ENCODE measurements at regions not wholly inside any gene's neighbourhood (a gene's known extent, or its start where the extent isn't known, plus 50 kb on each side); places are given as distances from the start of the nearest gene placed in this dataset.

- DNase-seq (no peak), ATAC-seq (no peak)
- H3K4me3 Mint-ChIP-seq = no peak overlapping the region
- no peaks in the 10 kb centered on the region for H3K27me3 Mint-ChIP-seq
- H3K27ac Mint-ChIP-seq = no peak overlapping the region
- H3K36me3 Mint-ChIP-seq = no peaks in the 10 kb centered on the region
- H3K9me3 Mint-ChIP-seq (ENCODE audit: low read depth) = peaks cover 5% of the 10 kb centered on the region
- H3K4me1 Mint-ChIP-seq = no peaks in the 10 kb centered on the region
- CTCF ChIA-PET = no interaction called here
These were observed 1555.4 kb upstream of the MIR17HG start for GRCh38 chr13:89791971-89792630.

DNA sequence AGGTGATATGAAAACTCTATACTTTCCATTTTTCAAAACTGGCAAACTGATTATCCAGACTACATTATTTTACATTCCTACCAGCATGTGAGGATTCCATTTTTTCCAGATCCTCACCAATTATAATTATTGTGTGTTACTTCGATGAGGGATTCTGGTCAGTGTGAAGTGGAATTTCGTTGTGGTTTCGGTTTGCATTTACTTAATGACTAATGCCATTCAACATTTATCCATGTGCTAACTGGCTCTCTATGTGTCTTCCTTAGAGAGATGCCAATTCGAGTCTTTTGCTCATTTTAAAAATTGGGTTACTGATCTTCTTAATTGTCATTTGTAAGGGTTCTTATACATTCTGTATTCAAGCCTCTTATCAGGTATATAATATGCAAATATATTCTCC lies 1551.3 kb upstream of the MIR17HG start:
- ATAC-seq (no peak), DNase-seq (no peak)
- Mint-ChIP-seq H3K27ac (no peak overlapping the region), H3K27me3 (no peaks in the 10 kb centered on the region), H3K4me1 (no peaks in the 10 kb centered on the region), H3K9me3 (ENCODE audit: low read depth) (peaks cover 10% of the 10 kb centered on the region), H3K4me3 (no peak overlapping the region), H3K36me3 (no peaks in the 10 kb centered on the region)
- CTCF ChIA-PET = no interaction called here

DNA sequence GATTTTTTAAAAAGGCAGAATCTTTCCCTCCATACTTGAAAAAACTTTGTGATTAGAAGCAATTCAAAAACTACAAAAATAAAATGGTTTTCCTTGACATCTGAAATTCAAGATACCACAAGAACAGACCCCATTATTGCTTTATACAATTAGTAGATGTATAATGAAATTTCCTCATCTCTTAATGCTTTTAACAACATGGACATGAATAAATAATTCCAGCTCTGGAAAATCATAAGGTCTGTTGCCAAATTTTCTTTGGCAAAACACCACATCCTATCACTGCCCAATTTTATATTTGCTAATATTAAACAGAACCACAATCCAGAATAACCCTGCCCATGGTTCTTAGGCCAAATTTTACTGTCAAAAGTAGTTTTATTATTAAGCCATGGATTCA lies 1543.6 kb upstream of the MIR17HG start:
- ATAC-seq = no peak

GRCh38 chr13:89806594-89806993 lies 1540.9 kb upstream of the MIR17HG start:
- Mint-ChIP-seq H3K27me3 (no peaks in the 10 kb centered on the region), H3K27ac (no peak overlapping the region), H3K4me1 (no peaks in the 10 kb centered on the region), H3K4me3 (no peak overlapping the region), H3K9me3 (ENCODE audit: low read depth) (peaks cover 9% of the 10 kb centered on the region), H3K36me3 (no peaks in the 10 kb centered on the region)
- CTCF ChIA-PET = no interaction called here
- DNase-seq (no peak), ATAC-seq (no peak)

More for the DNA sequence above, 1543.6 kb upstream of the MIR17HG start:
- CTCF ChIA-PET = no interaction called here
- H3K27ac Mint-ChIP-seq = no peak overlapping the region
- no peak for DNase-seq
- no peaks in the 10 kb centered on the region for H3K4me1 Mint-ChIP-seq
- peaks cover 13% of the 10 kb centered on the region for H3K9me3 Mint-ChIP-seq (ENCODE audit: low read depth)
- no peaks in the 10 kb centered on the region for H3K36me3 Mint-ChIP-seq
- no peak overlapping the region for H3K4me3 Mint-ChIP-seq
- no peaks in the 10 kb centered on the region for H3K27me3 Mint-ChIP-seq

DNA sequence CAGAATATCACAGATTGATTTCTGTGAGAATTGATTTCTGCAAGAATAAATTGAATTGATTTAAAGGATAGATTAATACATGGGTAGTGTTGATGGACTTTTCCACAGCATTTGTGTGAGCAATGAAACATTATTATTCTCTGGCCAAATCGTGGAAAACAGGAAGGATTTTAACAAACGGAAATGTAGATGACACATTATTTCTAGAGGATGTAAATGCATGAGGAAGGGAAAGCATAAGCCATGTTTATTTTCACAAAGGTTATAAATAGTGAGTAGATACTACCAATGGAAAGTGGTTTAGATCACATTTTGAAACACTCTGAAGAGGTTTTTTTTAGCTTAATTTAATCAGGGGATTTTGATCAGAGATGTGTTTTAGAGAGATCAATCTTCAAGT lies 1534.6 kb upstream of the MIR17HG start:
- Mint-ChIP-seq H3K27ac (no peak overlapping the region), H3K36me3 (no peaks in the 10 kb centered on the region), H3K27me3 (no peaks in the 10 kb centered on the region), H3K4me1 (no peaks in the 10 kb centered on the region), H3K4me3 (no peak overlapping the region), H3K9me3 (ENCODE audit: low read depth) (peaks cover 11% of the 10 kb centered on the region)
- no peak for DNase-seq
- no peak for ATAC-seq
- CTCF ChIA-PET = no interaction called here

- no peak for DNase-seq
- Mint-ChIP-seq H3K27me3 (no peaks in the 10 kb centered on the region), H3K27ac (no peak overlapping the region), H3K9me3 (ENCODE audit: low read depth) (peaks cover 9% of the 10 kb centered on the region), H3K4me1 (no peaks in the 10 kb centered on the region), H3K36me3 (no peaks in the 10 kb centered on the region), H3K4me3 (no peak overlapping the region)
- CTCF ChIA-PET = no interaction called here
- ATAC-seq = no peak
These were observed 1531.1 kb upstream of the MIR17HG start for GRCh38 chr13:89816404-89816803.

DNA sequence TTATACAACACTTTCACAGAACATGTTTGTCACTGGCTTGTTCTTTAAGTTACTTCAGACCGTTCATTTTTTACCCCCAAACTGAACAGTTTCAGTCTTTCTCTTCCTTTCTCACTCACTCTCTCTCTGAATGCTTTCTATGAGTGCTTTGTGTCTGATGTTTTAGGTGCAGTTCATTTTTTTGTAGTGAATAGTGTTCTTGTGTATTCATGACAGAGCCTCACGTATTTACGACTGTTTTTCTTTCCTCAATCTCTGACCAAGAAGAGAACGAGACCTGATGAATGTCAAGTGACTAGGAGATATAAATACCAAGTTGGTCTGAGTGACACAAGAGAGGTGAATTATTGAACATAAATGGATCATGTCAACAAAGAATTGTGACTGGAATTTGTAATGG lies 1525.0 kb upstream of the MIR17HG start:
- no peaks in the 10 kb centered on the region for H3K27me3 Mint-ChIP-seq
- CTCF ChIA-PET = no interaction called here
- no peak overlapping the region for H3K4me3 Mint-ChIP-seq
- H3K27ac Mint-ChIP-seq = no peak overlapping the region
- H3K9me3 Mint-ChIP-seq (ENCODE audit: low read depth) = peaks cover 3% of the 10 kb centered on the region
- H3K36me3 Mint-ChIP-seq = no peaks in the 10 kb centered on the region
- ATAC-seq (no peak), DNase-seq (no peak)
- H3K4me1 Mint-ChIP-seq = no peaks in the 10 kb centered on the region

DNA sequence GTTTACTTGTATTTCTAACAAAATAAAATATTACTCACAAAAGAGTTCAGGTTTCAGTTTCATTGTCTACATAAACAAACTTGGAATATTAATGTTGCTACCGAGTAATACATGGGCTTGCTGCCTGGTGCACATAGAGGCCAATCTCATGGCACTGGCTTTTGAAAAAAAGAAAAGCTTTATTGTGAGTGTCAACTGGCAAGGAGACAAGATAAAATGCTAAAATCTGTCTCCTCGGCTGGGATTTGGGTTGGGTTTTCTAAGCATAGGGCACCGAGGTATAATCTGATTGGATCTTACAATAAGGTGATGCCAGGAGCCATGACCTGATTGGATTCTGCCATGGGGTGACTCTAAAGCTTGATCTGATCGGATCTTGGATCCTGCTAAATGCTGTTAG lies 1519.9 kb upstream of the MIR17HG start:
- H3K27me3 Mint-ChIP-seq = no peaks in the 10 kb centered on the region
- no peaks in the 10 kb centered on the region for H3K4me1 Mint-ChIP-seq
- no peak for ATAC-seq
- no peaks in the 10 kb centered on the region for H3K36me3 Mint-ChIP-seq
- no peak for DNase-seq
- CTCF ChIA-PET = no interaction called here
- H3K27ac Mint-ChIP-seq = no peak overlapping the region
- no peak overlapping the region for H3K4me3 Mint-ChIP-seq
- peaks cover under 1% of the 10 kb centered on the region for H3K9me3 Mint-ChIP-seq (ENCODE audit: low read depth)

DNA sequence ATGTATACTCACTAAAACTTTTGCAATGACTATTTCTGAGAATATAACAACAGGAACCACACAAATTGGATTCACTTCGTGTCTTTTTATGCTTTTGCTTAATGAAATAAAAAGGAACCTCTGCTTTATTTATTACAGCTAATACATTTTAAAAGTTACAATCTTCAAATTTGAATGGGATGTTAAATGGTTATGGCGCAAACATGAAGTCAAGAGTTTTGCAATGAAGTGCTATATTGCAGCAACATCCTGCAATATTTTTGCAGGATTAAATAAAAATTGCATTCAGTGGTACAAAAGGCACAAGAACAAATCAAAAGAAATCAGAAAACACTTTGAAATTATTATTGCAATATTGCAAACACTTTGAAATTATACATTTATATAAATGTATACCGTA lies 1519.0 kb upstream of the MIR17HG start:
- Mint-ChIP-seq H3K4me3 (no peak overlapping the region), H3K27ac (no peak overlapping the region), H3K9me3 (ENCODE audit: low read depth) (no peaks in the 10 kb centered on the region), H3K4me1 (no peaks in the 10 kb centered on the region), H3K36me3 (no peaks in the 10 kb centered on the region), H3K27me3 (no peaks in the 10 kb centered on the region)
- CTCF ChIA-PET = no interaction called here
- ATAC-seq (no peak), DNase-seq (no peak)

DNA sequence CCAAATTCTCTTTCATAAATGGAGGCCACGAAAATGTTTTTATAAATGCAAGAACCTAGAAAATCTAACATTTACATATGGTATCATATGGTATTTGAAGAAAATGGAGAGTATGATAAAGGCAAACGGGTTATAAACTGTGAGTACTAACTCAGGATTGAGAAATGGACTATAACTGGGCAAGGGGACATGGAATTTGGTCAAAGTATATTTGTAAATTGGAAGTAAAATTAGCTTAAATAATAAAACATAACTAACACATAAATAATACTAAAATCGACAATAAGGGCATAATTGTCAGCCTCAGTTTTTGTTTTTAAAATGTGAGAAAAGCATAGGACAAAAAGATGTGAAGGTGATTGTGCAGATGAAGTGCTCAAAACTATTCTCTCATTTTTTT lies 1516.3 kb upstream of the MIR17HG start:
- Mint-ChIP-seq H3K36me3 (no peaks in the 10 kb centered on the region), H3K4me3 (no peak overlapping the region), H3K27me3 (no peaks in the 10 kb centered on the region), H3K27ac (no peak overlapping the region), H3K4me1 (no peaks in the 10 kb centered on the region), H3K9me3 (ENCODE audit: low read depth) (peaks cover 2% of the 10 kb centered on the region)
- ATAC-seq (no peak), DNase-seq (no peak)
- CTCF ChIA-PET = no interaction called here

DNA sequence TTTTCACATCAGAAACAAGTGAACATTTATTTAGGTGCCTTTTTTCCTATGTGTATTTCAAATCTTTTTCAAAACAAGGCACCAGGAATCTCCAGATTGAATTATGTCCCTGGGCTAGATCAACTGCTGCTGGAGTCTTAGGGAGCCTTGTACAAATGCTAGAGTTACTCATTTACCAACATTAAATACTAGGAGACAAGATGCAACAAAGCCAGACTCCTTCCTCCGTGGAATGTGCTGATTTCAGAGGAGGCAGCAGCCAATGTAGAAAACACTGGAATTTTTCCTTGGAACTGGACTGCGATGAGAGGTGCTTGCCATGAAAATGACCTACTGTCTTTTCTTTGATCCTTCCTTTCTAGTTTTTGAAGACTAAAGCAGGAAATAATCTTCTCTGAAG lies 1514.7 kb upstream of the MIR17HG start:
- H3K36me3 Mint-ChIP-seq = no peaks in the 10 kb centered on the region
- no peaks in the 10 kb centered on the region for H3K27me3 Mint-ChIP-seq
- H3K4me1 Mint-ChIP-seq = no peaks in the 10 kb centered on the region
- no peak for ATAC-seq
- CTCF ChIA-PET = no interaction called here
- H3K4me3 Mint-ChIP-seq = no peak overlapping the region
- no peak for DNase-seq
- H3K9me3 Mint-ChIP-seq (ENCODE audit: low read depth) = peaks cover 6% of the 10 kb centered on the region
- H3K27ac Mint-ChIP-seq = no peak overlapping the region

DNA sequence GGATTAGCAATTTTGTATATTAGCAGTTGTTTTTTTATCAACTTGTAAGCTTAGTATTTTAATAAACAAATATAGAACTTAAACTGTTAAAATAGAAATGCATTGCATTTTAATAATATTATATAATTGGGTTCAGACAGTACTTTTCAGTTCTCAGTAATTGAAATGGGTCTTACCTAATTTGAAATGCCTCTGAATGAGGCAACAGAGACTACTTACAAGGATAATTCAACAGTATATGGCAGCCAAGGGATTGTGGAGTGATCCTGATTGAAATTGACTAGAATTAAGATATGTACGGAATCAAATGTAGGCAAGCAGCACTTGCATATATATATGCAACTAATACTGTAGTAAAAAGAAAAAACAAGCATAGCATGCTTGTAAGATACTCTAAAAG lies 1503.9 kb upstream of the MIR17HG start:
- ATAC-seq = no peak
- no peaks in the 10 kb centered on the region for H3K4me1 Mint-ChIP-seq
- peaks cover 6% of the 10 kb centered on the region for H3K9me3 Mint-ChIP-seq (ENCODE audit: low read depth)
- CTCF ChIA-PET = no interaction called here
- H3K27me3 Mint-ChIP-seq = no peaks in the 10 kb centered on the region
- H3K4me3 Mint-ChIP-seq = no peak overlapping the region
- H3K36me3 Mint-ChIP-seq = no peaks in the 10 kb centered on the region
- DNase-seq = no peak
- no peak overlapping the region for H3K27ac Mint-ChIP-seq

DNA sequence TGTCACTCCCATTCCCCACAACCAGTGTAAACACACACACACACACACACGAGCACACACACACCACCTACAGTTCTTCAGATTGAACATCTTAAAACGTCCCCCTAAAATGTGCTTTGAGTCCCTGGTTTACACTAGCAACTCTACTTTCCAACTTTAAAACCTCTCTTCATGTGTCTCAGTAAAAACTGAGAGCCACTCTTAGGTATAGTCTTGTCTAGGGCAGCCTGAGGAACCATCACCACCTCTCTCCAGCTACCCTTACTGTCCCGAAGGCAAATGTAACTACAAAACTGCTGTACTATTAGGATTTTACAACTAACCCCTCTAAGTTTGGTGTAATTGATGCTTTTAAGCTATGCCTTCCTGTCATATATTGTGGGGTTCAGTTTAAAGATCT lies 1501.6 kb upstream of the MIR17HG start:
- H3K27me3 Mint-ChIP-seq = no peaks in the 10 kb centered on the region
- H3K36me3 Mint-ChIP-seq = no peaks in the 10 kb centered on the region
- DNase-seq (no peak), ATAC-seq (no peak)
- H3K4me3 Mint-ChIP-seq = no peak overlapping the region
- no peak overlapping the region for H3K27ac Mint-ChIP-seq
- H3K4me1 Mint-ChIP-seq = no peaks in the 10 kb centered on the region
- peaks cover 9% of the 10 kb centered on the region for H3K9me3 Mint-ChIP-seq (ENCODE audit: low read depth)
- CTCF ChIA-PET = no interaction called here

GRCh38 chr13:89846926-89847585 lies 1500.4 kb upstream of the MIR17HG start:
- Mint-ChIP-seq H3K27ac (no peak overlapping the region), H3K36me3 (no peaks in the 10 kb centered on the region), H3K27me3 (no peaks in the 10 kb centered on the region), H3K4me3 (no peak overlapping the region), H3K4me1 (no peaks in the 10 kb centered on the region), H3K9me3 (ENCODE audit: low read depth) (peaks cover 8% of the 10 kb centered on the region)
- no peak for ATAC-seq
- DNase-seq = no peak
- CTCF ChIA-PET = no interaction called here

DNA sequence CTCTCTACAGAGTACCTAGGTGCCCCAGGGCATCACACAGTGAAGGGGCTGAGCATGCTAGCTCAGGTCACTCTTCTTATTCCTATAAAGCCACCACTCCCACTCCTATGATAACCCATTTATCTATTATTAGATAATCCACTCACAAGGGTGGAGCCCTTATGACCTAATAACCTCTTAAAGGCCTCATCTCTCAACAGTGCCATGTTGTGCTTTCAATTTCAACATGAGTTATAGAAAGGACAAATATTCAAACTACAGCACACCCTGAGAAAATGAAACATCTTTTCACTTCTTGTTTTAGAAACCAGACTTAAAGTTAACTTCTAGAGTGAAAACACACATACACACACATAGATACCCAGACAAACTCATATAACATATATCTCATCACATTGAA lies 1494.9 kb upstream of the MIR17HG start:
- Mint-ChIP-seq H3K4me1 (no peaks in the 10 kb centered on the region), H3K36me3 (no peaks in the 10 kb centered on the region), H3K27me3 (no peaks in the 10 kb centered on the region), H3K4me3 (no peak overlapping the region), H3K9me3 (ENCODE audit: low read depth) (peaks cover 7% of the 10 kb centered on the region), H3K27ac (no peak overlapping the region)
- CTCF ChIA-PET = no interaction called here
- DNase-seq = no peak
- no peak for ATAC-seq

All from activated CD8-positive, alpha-beta memory T cell treated with anti-CD3 and anti-CD28 coated beads, Interleukin-2, amount 10 ng/mL, durations not matched to agents 7 days and 5 days (primary cell).